ENCODE measurements at regions not wholly inside any gene's neighbourhood (a gene's known extent, or its start where the extent isn't known, plus 50 kb on each side); places are given as distances from the start of the nearest gene placed in this dataset.

DNA sequence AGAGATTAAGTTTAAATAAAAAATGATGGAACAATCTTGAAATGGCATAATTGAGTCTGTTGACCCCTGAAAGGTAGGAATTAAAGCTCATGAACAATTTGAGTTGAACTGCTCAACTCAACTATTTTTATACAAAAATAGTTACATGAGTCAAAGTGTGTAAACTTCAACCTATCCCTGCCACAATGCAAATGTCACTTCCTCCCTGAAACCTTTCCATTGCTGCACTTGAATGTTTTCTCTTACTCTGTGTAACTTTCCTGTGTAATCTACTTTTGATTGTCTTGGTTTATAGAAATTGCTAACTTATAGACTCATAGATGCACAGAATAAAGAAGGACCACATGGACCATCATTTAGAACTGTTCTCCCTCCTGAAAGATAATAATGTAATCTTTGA, 218.5 kb downstream of the GBA3 start (continued):
- TF ChIP-seq, protein P1, sequence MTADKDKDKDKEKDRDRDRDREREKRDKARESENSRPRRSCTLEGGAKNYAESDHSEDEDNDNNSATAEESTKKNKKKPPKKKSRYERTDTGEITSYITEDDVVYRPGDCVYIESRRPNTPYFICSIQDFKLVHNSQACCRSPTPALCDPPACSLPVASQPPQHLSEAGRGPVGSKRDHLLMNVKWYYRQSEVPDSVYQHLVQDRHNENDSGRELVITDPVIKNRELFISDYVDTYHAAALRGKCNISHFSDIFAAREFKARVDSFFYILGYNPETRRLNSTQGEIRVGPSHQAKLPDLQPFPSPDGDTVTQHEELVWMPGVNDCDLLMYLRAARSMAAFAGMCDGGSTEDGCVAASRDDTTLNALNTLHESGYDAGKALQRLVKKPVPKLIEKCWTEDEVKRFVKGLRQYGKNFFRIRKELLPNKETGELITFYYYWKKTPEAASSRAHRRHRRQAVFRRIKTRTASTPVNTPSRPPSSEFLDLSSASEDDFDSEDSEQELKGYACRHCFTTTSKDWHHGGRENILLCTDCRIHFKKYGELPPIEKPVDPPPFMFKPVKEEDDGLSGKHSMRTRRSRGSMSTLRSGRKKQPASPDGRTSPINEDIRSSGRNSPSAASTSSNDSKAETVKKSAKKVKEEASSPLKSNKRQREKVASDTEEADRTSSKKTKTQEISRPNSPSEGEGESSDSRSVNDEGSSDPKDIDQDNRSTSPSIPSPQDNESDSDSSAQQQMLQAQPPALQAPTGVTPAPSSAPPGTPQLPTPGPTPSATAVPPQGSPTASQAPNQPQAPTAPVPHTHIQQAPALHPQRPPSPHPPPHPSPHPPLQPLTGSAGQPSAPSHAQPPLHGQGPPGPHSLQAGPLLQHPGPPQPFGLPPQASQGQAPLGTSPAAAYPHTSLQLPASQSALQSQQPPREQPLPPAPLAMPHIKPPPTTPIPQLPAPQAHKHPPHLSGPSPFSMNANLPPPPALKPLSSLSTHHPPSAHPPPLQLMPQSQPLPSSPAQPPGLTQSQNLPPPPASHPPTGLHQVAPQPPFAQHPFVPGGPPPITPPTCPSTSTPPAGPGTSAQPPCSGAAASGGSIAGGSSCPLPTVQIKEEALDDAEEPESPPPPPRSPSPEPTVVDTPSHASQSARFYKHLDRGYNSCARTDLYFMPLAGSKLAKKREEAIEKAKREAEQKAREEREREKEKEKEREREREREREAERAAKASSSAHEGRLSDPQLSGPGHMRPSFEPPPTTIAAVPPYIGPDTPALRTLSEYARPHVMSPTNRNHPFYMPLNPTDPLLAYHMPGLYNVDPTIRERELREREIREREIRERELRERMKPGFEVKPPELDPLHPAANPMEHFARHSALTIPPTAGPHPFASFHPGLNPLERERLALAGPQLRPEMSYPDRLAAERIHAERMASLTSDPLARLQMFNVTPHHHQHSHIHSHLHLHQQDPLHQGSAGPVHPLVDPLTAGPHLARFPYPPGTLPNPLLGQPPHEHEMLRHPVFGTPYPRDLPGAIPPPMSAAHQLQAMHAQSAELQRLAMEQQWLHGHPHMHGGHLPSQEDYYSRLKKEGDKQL (CRISPR knock-in tag; IDR thresholded peaks at IDR 0.05; ENCODE audit: borderline replicate concordance), result no peak
- TF ChIP-seq HNRNPUL1 (IDR thresholded peaks at IDR 0.05; ENCODE audit: low read length), result no peak

DNA sequence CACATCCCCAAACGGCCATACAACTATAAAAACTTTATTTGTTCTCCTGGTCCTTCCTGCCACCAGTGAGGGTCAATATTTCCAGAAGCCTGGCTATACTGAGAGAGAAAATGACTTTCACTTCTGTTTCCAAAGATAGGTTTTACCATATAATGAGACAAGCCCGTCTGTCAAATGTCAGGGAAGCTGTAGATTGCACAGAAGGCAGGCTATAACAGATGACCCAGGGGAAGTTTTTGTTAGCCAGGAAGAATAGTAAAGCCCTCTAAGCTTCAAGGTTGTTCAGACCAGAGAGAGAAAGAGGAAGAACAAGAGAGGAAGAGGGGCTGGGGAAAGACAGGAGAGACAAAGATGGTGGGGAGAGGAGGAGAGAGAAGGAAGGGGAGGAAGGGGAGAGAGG, 217.5 kb downstream of the GBA3 start:
- ChIA-PET CTCF (ENCODE audit: low intra/inter-chr PET ratio) (no interaction called here), POLR2A (interaction anchor here (0.6 kb wide), 1 partner anchor 582 kb away, joined by 3 read pairs; no protein-coding TSS in a partner anchor)
- H3K9me3 ChIP-seq (replicated peaks; ENCODE audit: control insufficient read depth, insufficient read depth, low read depth, low read length), result no peaks in the 10 kb centered on the region
- H4K20me1 ChIP-seq (replicated peaks; ENCODE audit: control insufficient read depth, insufficient read depth, low read length), result no peaks in the 10 kb centered on the region
- H3K36me3 ChIP-seq (ENCODE audit: control insufficient read depth, insufficient read depth, low read length), result no peaks in the 10 kb centered on the region
- H3K27me3 ChIP-seq (ENCODE audit: control insufficient read depth in 2 of 2, insufficient read depth in 2 of 2, low read length in 2 of 2), result no peaks in the 10 kb centered on the region
- no peak for DNase-seq (ENCODE audit: extremely low read depth in 1 of 4, low spot score in 3 of 4)
- 0% methylated on average over 2 of the region's 2 CpGs for WGBS (ENCODE audit: insufficient coverage, low coverage, missing lambda C conversion rate)
- BruUV-seq (replicated peaks), result no TSS peak
- ATAC-seq, result no peak
- intact Hi-C loops (cut with micrococcal nuclease), result no loop called here
- no peak overlapping the region for H3K4me3 ChIP-seq
- H3K27ac ChIP-seq (ENCODE audit: extremely low read depth, low read depth, low read length), result no peak overlapping the region
- no peaks in the 10 kb centered on the region for H3K9me1 ChIP-seq (ENCODE audit: control insufficient read depth, insufficient read depth, low read length)
- H3K4me1 ChIP-seq (replicated peaks in 1 of 2; ENCODE audit: control insufficient read depth in 2 of 2, insufficient read depth in 2 of 2, low read length in 2 of 2), result no peaks in the 10 kb centered on the region
- in situ Hi-C loops (cut with MboI), result no loop called here
- TF ChIP-seq SRSF3 (IDR thresholded peaks at IDR 0.05; ENCODE audit: insufficient read depth, low read length), result no peak
- no peak for TF ChIP-seq YY1 (IDR thresholded peaks at IDR 0.05; ENCODE audit: borderline replicate concordance in 1 of 3, control insufficient read depth in 1 of 3, extremely low read depth in 1 of 3, insufficient read depth in 3 of 3, insufficient read length in 1 of 3, insufficient replicate concordance in 2 of 3, low read depth in 1 of 3, low read length in 2 of 3)
- TF ChIP-seq ZNF143 (CRISPR knock-in tag; IDR thresholded peaks at IDR 0.05), result no peak
- no peak for TF ChIP-seq TBL1XR1 (IDR thresholded peaks at IDR 0.05; ENCODE audit: low read length in 2 of 2)
- no peak for TF ChIP-seq STAT5A (IDR thresholded peaks at IDR 0.05; ENCODE audit: borderline replicate concordance, low read length)
- no peak for TF ChIP-seq HNRNPLL (IDR thresholded peaks at IDR 0.05; ENCODE audit: low read depth, low read length, poor library complexity, severe bottlenecking)
- no peak for TF ChIP-seq HCFC1 (IDR thresholded peaks at IDR 0.05; ENCODE audit: low read depth, low read length)
- TF ChIP-seq MCM2 (IDR thresholded peaks at IDR 0.05; ENCODE audit: low read depth), result no peak
- no peak for TF ChIP-seq NFE2L1 (tag; IDR thresholded peaks at IDR 0.05; ENCODE audit: borderline replicate concordance, low read depth)
- H3K79me2 ChIP-seq (ENCODE audit: control insufficient read depth, insufficient read depth, low read length), result no peaks in the 10 kb centered on the region
- no peak overlapping the region for H3K9ac ChIP-seq (ENCODE audit: insufficient read depth in 1 of 2, low read depth in 2 of 2, low read length in 2 of 2)
- H3K4me2 ChIP-seq (ENCODE audit: insufficient read depth, low read length), result no peak overlapping the region
- no peak for FAIRE-seq
- no peak overlapping the region for H2AFZ ChIP-seq (ENCODE audit: low read depth, low read length)

Measured in K562 (cell line).